ENCODE measurements at regions not wholly inside any gene's neighbourhood (a gene's known extent, or its start where the extent isn't known, plus 50 kb on each side); places are given as distances from the start of the nearest gene placed in this dataset.

GRCh38 chr5:18238321-18238720, 604.1 kb downstream of the TAF11L14 start:
- no peaks in the 10 kb centered on the region for H3K36me3 ChIP-seq (ENCODE audit: control insufficient read depth, insufficient read depth, low read length)
- TF ChIP-seq CHD1 (IDR thresholded peaks at IDR 0.05; ENCODE audit: low read depth, low read length): no peak
- no peak for TF ChIP-seq RCOR1 (IDR thresholded peaks at IDR 0.05; ENCODE audit: insufficient replicate concordance, low read length)
- no peak for TF ChIP-seq CTCF (conservative IDR thresholded peaks at IDR 0.05; ENCODE audit: low read depth, low read length)
- TF ChIP-seq USF2 (IDR thresholded peaks at IDR 0.05; ENCODE audit: low read depth, low read length): no peak
- no peak for TF ChIP-seq NFE2L2 (IDR thresholded peaks at IDR 0.05; ENCODE audit: low read depth, low read length)
- TF ChIP-seq RAD21 (IDR thresholded peaks at IDR 0.05; ENCODE audit: low read length): no peak
- no peak for TF ChIP-seq MAFK (IDR thresholded peaks at IDR 0.05; ENCODE audit: low read depth, low read length)
- no peak for TF ChIP-seq ELK1 (IDR thresholded peaks at IDR 0.05; ENCODE audit: borderline replicate concordance, low read depth, low read length)
- no peak for TF ChIP-seq MAZ (IDR thresholded peaks at IDR 0.05; ENCODE audit: borderline replicate concordance, low read depth, low read length)
- TF ChIP-seq FOS (IDR thresholded peaks at IDR 0.05; ENCODE audit: low read depth, low read length): no peak
- TF ChIP-seq RFX5 (IDR thresholded peaks at IDR 0.05; ENCODE audit: low read depth, low read length): no peak
- no peak for TF ChIP-seq CEBPB (IDR thresholded peaks at IDR 0.05; ENCODE audit: low read depth, low read length)
- no peak for TF ChIP-seq SMC3 (IDR thresholded peaks at IDR 0.05; ENCODE audit: low read depth, low read length)
- TF ChIP-seq POLR2A (IDR thresholded peaks at IDR 0.05; ENCODE audit: low read depth, low read length): no peak
- no peak for TF ChIP-seq BHLHE40 (IDR thresholded peaks at IDR 0.05; ENCODE audit: low read depth, low read length)
- TF ChIP-seq MXI1 (IDR thresholded peaks at IDR 0.05; ENCODE audit: borderline replicate concordance, low read depth, low read length): no peak
- POLR2A ChIA-PET (ENCODE audit: unreplicated experiment): no interaction called here

More at GRCh38 chr5:18238321-18238720, 604.1 kb downstream of the TAF11L14 start:
- no CpG with 5 or more reads among the region's 2 CpGs for WGBS, 2 experiments (ENCODE audit: extremely low coverage in 2 of 2, insufficient read length in 1 of 2)
- H3K23ac ChIP-seq (ENCODE audit: low read depth, low read length): no peak overlapping the region
- H3K14ac ChIP-seq (replicated peaks; ENCODE audit: low read depth, low read length): no peak overlapping the region
- H4K8ac ChIP-seq (ENCODE audit: low read depth in 2 of 2, low read length in 2 of 2): no peak overlapping the region
- H2BK5ac ChIP-seq (ENCODE audit: low read depth, low read length, poor library complexity, severe bottlenecking): no peak overlapping the region
- in situ Hi-C loops (cut with MboI; ENCODE audit: low sequenced_read_pairs) (no loop called here), dilution Hi-C loops (cut with HindIII; ENCODE audit: low sequenced_read_pairs, unreplicated experiment) (no loop called here), intact Hi-C loops (cut with micrococcal nuclease) (no loop called here)
- no peaks in the 10 kb centered on the region for H3K9me3 ChIP-seq (ENCODE audit: control insufficient read depth, insufficient read depth, low read length)
- H2AK9ac ChIP-seq (replicated peaks; ENCODE audit: low read depth, low read length, poor library complexity): no peak overlapping the region
- H3K27me3 ChIP-seq (ENCODE audit: control insufficient read depth, insufficient read depth, low read length): no peaks in the 10 kb centered on the region
- no peak overlapping the region for H3K4ac ChIP-seq (ENCODE audit: low read depth, low read length)
- no peaks in the 10 kb centered on the region for H3K9me1 ChIP-seq (ENCODE audit: insufficient read depth, low read length)
- BruUV-seq (replicated peaks): no TSS peak
- H2AFZ ChIP-seq (replicated peaks; ENCODE audit: low read length, poor library complexity): no peak overlapping the region
- no peak overlapping the region for H3K56ac ChIP-seq (ENCODE audit: extremely low read depth, insufficient read depth, low read length)
- no peak overlapping the region for H3K4me2 ChIP-seq (ENCODE audit: low read depth, low read length)
- H2BK20ac ChIP-seq (ENCODE audit: low read depth, low read length): no peak overlapping the region
- no peak overlapping the region for H3K4me3 ChIP-seq (ENCODE audit: insufficient read depth, low read depth, low read length)
- H2BK15ac ChIP-seq (ENCODE audit: low read depth, low read length): no peak overlapping the region
- no peaks in the 10 kb centered on the region for H3K4me1 ChIP-seq (ENCODE audit: control insufficient read depth, insufficient read depth, low read length)
- no peak overlapping the region for H4K91ac ChIP-seq (ENCODE audit: insufficient read depth, low read depth, low read length)
- no peak for DNase-seq
- CTCF ChIA-PET: no interaction called here
- no peak overlapping the region for H3K27ac ChIP-seq (ENCODE audit: insufficient read depth, low read length)
- no peak overlapping the region for H2AK5ac ChIP-seq (ENCODE audit: low read depth, low read length)
- no peak overlapping the region for H4K5ac ChIP-seq (ENCODE audit: low read depth, low read length)
- ATAC-seq (ENCODE audit: low read depth): no peak
- no peak overlapping the region for H3K9ac ChIP-seq (ENCODE audit: low read depth, low read length)
- no peaks in the 10 kb centered on the region for H3K79me1 ChIP-seq (ENCODE audit: low read depth in 1 of 2, low read length in 2 of 2)
- H2BK120ac ChIP-seq (ENCODE audit: low read depth, low read length): no peak overlapping the region
- no peaks in the 10 kb centered on the region for H4K20me1 ChIP-seq (ENCODE audit: insufficient read depth, low read length)
- H3K18ac ChIP-seq (ENCODE audit: low read depth, low read length): no peak overlapping the region

Measured in IMR-90 (cell line).